Astrocyte (in vitro differentiated cells and primary cell): ENCODE measurements at regions not wholly inside any gene's neighbourhood (a gene's known extent, or its start where the extent isn't known, plus 50 kb on each side); places are given as distances from the start of the nearest gene placed in this dataset.

Experiments
- DNase-seq: peaks from one replicate; pipeline ENCODE4 v3.0.0-alpha.2; 2010; ENCODE audit warnings: low read depth
- FAIRE-seq: peaks from 2 replicates; lab custom pipeline; 2011; peaks lifted over from hg19 to GRCh38; lab: Jason Lieb, UNC
- H2AFZ ChIP-seq: 2 replicates; pipeline ENCODE4 v1.6.0; 2012; ENCODE audit warnings: low read depth, low read length, inconsistent platforms
- H3K27ac ChIP-seq: 2 replicates; pipeline ENCODE4 v1.5.1; 2011; ENCODE audit warnings: low read depth, low read length, inconsistent platforms
- H3K27me3 ChIP-seq: 2 replicates; pipeline ENCODE4 v1.6.0; 2011; ENCODE audit warnings: low read length, inconsistent platforms; ENCODE audit not compliant: insufficient read depth
- H3K36me3 ChIP-seq: 2 replicates; pipeline ENCODE4 v1.5.1; 2011; ENCODE audit warnings: low read length, inconsistent platforms; ENCODE audit not compliant: insufficient read depth
- H3K4me1 ChIP-seq: 2 replicates; pipeline ENCODE4 v1.5.1; 2011; ENCODE audit warnings: low read length, inconsistent platforms; ENCODE audit not compliant: insufficient read depth
- H3K4me2 ChIP-seq: 2 replicates; pipeline ENCODE4 v1.6.0; 2012; ENCODE audit warnings: low read length, inconsistent platforms
- H3K4me3 ChIP-seq: 2 replicates; pipeline ENCODE4 v1.5.1; 2011; ENCODE audit warnings: low read depth, mild to moderate bottlenecking, low read length, inconsistent platforms; ENCODE audit not compliant: insufficient read depth
- H3K79me2 ChIP-seq: 2 replicates; pipeline ENCODE4 v1.6.0; 2012; ENCODE audit warnings: mild to moderate bottlenecking, low read length, inconsistent platforms; ENCODE audit not compliant: insufficient read depth
- H3K9ac ChIP-seq: 2 replicates; pipeline ENCODE4 v1.6.0; 2012; ENCODE audit warnings: mild to moderate bottlenecking, low read length, inconsistent platforms
- H3K9me3 ChIP-seq: 2 replicates; pipeline ENCODE4 v1.5.1; 2012; ENCODE audit warnings: low read depth, mild to moderate bottlenecking, low read length, inconsistent platforms; ENCODE audit not compliant: insufficient read depth
- H4K20me1 ChIP-seq: 2 replicates; pipeline ENCODE4 v1.6.0; 2012; ENCODE audit warnings: low read length, inconsistent platforms; ENCODE audit not compliant: insufficient read depth
- H3K27ac Mint-ChIP-seq: one replicate; pipeline ENCODE4 v1.8.0; 2021; ENCODE audit warnings: mild to moderate bottlenecking, mixed read lengths; ENCODE audit not compliant: unreplicated experiment
- H3K27me3 Mint-ChIP-seq: one replicate; pipeline ENCODE4 v1.8.0; 2021; ENCODE audit warnings: low read depth, mixed read lengths; ENCODE audit not compliant: unreplicated experiment
- H3K36me3 Mint-ChIP-seq: one replicate; pipeline ENCODE4 v1.8.0; 2021; ENCODE audit warnings: low read depth, mixed read lengths; ENCODE audit not compliant: unreplicated experiment
- H3K4me1 Mint-ChIP-seq: one replicate; pipeline ENCODE4 v1.8.0; 2021; ENCODE audit warnings: low read depth, mixed read lengths; ENCODE audit not compliant: unreplicated experiment
- H3K4me3 Mint-ChIP-seq: one replicate; pipeline ENCODE4 v1.8.0; 2021; ENCODE audit warnings: mild to moderate bottlenecking, moderate library complexity, mixed read lengths; ENCODE audit not compliant: unreplicated experiment
- H3K9me3 Mint-ChIP-seq: one replicate; pipeline ENCODE4 v1.8.0; 2021; ENCODE audit warnings: mild to moderate bottlenecking, mixed read lengths; ENCODE audit not compliant: unreplicated experiment
- EZH2 ChIP-seq: IDR thresholded peaks from 2 replicates; pipeline ENCODE4 v1.6.1; 2012; ENCODE audit warnings: mild to moderate bottlenecking, low read length, inconsistent platforms; ENCODE audit not compliant: insufficient read depth
- TF ChIP-seq, protein P1 (sequence below): IDR thresholded peaks from 2 replicates; pipeline ENCODE4 v1.5.1; 2011; ENCODE audit warnings: low read depth, mild to moderate bottlenecking, inconsistent platforms, low read length, moderate library complexity; ENCODE audit not compliant: insufficient read depth

DNA sequence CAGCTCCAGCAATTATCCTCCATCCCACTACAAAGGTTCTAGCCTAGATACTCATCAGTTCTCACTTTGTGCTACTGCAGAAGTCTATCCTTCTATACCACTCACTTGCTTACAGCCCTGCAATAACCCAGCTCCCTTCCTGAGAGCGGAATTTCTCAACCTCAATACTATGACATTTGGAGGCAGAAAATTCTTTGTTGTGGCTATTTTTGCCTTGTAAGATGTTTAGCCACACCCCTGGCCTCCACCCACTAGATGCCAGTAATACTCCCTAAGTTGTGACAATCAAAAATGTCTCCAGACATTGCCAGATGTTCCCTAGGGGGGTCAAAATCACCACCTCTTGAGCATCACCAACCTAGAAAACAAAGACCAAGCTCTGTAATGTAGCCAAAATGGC, 149.5 kb downstream of the QDPR start:
- H2AFZ ChIP-seq: no peak overlapping the region
- no peaks in the 10 kb centered on the region for H3K9me3 ChIP-seq
- Mint-ChIP-seq H3K9me3 (peaks cover 3% of the 10 kb centered on the region), H3K27ac (no peak overlapping the region), H3K27me3 (no peaks in the 10 kb centered on the region), H3K4me1 (peaks cover 1% of the 10 kb centered on the region), H3K36me3 (no peaks in the 10 kb centered on the region), H3K4me3 (no peak overlapping the region)
- DNase-seq (no peak), FAIRE-seq (no peak)
- H3K79me2 ChIP-seq: no peaks in the 10 kb centered on the region
- no peaks in the 10 kb centered on the region for H3K36me3 ChIP-seq
- H4K20me1 ChIP-seq: no peaks in the 10 kb centered on the region
- TF ChIP-seq EZH2: no peak
- TF ChIP-seq, protein P1, sequence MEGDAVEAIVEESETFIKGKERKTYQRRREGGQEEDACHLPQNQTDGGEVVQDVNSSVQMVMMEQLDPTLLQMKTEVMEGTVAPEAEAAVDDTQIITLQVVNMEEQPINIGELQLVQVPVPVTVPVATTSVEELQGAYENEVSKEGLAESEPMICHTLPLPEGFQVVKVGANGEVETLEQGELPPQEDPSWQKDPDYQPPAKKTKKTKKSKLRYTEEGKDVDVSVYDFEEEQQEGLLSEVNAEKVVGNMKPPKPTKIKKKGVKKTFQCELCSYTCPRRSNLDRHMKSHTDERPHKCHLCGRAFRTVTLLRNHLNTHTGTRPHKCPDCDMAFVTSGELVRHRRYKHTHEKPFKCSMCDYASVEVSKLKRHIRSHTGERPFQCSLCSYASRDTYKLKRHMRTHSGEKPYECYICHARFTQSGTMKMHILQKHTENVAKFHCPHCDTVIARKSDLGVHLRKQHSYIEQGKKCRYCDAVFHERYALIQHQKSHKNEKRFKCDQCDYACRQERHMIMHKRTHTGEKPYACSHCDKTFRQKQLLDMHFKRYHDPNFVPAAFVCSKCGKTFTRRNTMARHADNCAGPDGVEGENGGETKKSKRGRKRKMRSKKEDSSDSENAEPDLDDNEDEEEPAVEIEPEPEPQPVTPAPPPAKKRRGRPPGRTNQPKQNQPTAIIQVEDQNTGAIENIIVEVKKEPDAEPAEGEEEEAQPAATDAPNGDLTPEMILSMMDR: no peak
- H3K27ac ChIP-seq: no peak overlapping the region
- peaks cover 3% of the 10 kb centered on the region for H3K27me3 ChIP-seq
- no peak overlapping the region for H3K4me3 ChIP-seq
- H3K9ac ChIP-seq: no peak overlapping the region
- no peak overlapping the region for H3K4me2 ChIP-seq
- no peaks in the 10 kb centered on the region for H3K4me1 ChIP-seq

DNA sequence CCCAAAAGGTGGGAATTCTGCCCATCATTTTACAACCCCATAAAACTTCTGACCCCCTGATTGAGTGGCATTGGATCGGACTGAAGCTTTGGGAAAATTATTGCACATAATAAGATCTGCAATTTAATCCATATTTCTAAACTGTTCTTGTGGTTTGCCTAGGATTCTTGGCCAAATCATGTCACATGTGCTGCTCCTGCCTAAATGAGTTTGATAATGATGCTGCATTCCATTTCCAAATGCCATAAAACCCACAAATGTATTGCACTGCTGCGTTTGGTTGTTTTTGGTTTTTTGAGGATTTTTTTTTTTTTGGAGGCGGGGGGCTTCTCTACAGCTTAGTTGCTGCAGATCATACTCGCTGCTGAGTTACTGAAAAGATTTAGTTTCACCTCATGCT, 153.6 kb downstream of the QDPR start:
- no peak for FAIRE-seq
- no peaks in the 10 kb centered on the region for H3K36me3 Mint-ChIP-seq

DNA sequence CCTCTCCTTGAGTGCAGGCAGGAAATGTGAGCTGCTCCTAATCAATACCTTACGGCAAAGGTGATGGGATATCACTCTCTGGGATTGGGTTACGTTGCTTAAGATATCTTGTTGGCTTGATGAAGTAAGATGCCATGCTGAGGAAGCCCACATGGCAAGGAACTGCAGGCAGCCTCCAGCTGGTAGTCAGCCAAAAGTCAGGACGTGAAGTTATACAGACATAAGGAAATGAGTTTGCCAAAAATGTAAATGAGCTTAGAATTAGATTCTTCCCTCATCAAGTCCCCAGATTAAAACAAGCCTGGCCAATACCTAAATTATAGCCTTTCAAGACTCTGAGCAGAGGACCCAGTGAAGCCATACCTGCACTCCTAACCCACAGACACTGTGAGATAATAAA, 155.0 kb downstream of the QDPR start:
- no peaks in the 10 kb centered on the region for H3K4me1 ChIP-seq
- no peaks in the 10 kb centered on the region for H3K36me3 ChIP-seq
- H3K4me3 Mint-ChIP-seq: no peak overlapping the region
- no peaks in the 10 kb centered on the region for H3K36me3 Mint-ChIP-seq
- FAIRE-seq (no peak), DNase-seq (no peak)
- peaks cover 5% of the 10 kb centered on the region for H3K9me3 Mint-ChIP-seq
- H3K79me2 ChIP-seq: no peaks in the 10 kb centered on the region
- H3K4me3 ChIP-seq: no peak overlapping the region
- no peaks in the 10 kb centered on the region for H3K9me3 ChIP-seq
- peaks cover 7% of the 10 kb centered on the region for H3K27me3 ChIP-seq
- TF ChIP-seq, protein P1: no peak
- TF ChIP-seq EZH2: no peak
- H4K20me1 ChIP-seq: no peaks in the 10 kb centered on the region
- H2AFZ ChIP-seq: no peak overlapping the region
- H3K4me1 Mint-ChIP-seq: no peaks in the 10 kb centered on the region
- H3K9ac ChIP-seq: no peak overlapping the region
- H3K27me3 Mint-ChIP-seq: no peaks in the 10 kb centered on the region
- H3K27ac Mint-ChIP-seq: no peak overlapping the region
- no peak overlapping the region for H3K27ac ChIP-seq
- no peak overlapping the region for H3K4me2 ChIP-seq

More for the DNA sequence above, 153.6 kb downstream of the QDPR start:
- Histone ChIP-seq H3K4me2 (no peak overlapping the region), H3K27ac (no peak overlapping the region), H4K20me1 (no peaks in the 10 kb centered on the region), H3K4me3 (no peak overlapping the region), H3K9ac (no peak overlapping the region), H3K27me3 (peaks cover 7% of the 10 kb centered on the region), H3K4me1 (no peaks in the 10 kb centered on the region), H3K9me3 (no peaks in the 10 kb centered on the region), H3K36me3 (no peaks in the 10 kb centered on the region), H2AFZ (no peak overlapping the region), H3K79me2 (no peaks in the 10 kb centered on the region)
- no peak overlapping the region for H3K27ac Mint-ChIP-seq
- H3K9me3 Mint-ChIP-seq: peaks cover 5% of the 10 kb centered on the region
- H3K27me3 Mint-ChIP-seq: no peaks in the 10 kb centered on the region
- no peak overlapping the region for H3K4me3 Mint-ChIP-seq
- no peaks in the 10 kb centered on the region for H3K4me1 Mint-ChIP-seq
- TF ChIP-seq, protein P1: no peak
- no peak for TF ChIP-seq EZH2
- DNase-seq: peak; percentile 36
